ENCODE measurements at regions not wholly inside any gene's neighbourhood (a gene's known extent, or its start where the extent isn't known, plus 50 kb on each side); places are given as distances from the start of the nearest gene placed in this dataset.

DNA sequence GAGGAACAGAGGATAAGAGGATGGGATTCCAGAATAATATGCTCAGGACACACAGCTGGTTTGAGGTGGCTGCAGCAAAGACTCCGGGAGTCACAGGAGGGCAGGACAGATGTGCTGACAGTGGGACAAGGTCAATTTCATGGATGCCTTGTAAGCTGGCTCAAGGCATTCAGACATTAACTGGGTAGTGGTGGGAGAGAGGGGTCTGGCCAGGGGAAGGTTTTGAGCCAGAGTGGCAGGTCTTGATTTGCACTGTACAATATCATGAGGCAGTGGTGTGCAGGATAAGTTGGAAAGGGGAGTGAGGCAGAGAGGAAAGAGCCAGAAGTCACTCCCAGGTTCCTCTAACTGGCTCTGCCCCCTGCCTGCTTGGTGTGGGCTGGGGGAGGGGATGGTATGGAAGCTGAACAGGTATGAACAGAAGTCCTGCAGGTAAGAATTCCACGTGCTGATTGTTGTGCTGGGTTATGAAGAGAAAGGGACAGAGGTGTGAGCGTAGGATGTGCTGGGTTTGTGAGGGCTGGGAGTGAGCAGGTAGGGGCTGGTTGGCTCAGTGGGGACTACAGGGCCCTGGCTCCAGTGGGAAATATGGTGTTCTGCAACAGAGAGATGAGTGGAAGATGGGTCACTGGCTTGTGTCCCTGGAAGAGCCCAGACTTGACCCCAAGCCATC, 141.7 kb upstream of the COPS8 start:
- Histone ChIP-seq H3K36me3 (ENCODE audit: low read depth) (no peaks in the 10 kb centered on the region), H3K4me3 (no peak overlapping the region), H3K4me1 (ENCODE audit: low read depth) (no peaks in the 10 kb centered on the region), H3K9me3 (no peaks in the 10 kb centered on the region)
- DNase-seq (no peak), ATAC-seq (no peak)
- TF ChIP-seq, protein P1, sequence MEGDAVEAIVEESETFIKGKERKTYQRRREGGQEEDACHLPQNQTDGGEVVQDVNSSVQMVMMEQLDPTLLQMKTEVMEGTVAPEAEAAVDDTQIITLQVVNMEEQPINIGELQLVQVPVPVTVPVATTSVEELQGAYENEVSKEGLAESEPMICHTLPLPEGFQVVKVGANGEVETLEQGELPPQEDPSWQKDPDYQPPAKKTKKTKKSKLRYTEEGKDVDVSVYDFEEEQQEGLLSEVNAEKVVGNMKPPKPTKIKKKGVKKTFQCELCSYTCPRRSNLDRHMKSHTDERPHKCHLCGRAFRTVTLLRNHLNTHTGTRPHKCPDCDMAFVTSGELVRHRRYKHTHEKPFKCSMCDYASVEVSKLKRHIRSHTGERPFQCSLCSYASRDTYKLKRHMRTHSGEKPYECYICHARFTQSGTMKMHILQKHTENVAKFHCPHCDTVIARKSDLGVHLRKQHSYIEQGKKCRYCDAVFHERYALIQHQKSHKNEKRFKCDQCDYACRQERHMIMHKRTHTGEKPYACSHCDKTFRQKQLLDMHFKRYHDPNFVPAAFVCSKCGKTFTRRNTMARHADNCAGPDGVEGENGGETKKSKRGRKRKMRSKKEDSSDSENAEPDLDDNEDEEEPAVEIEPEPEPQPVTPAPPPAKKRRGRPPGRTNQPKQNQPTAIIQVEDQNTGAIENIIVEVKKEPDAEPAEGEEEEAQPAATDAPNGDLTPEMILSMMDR (IDR thresholded peaks at IDR 0.05) = no peak
- intact Hi-C loops (cut with DNase I, micrococcal nuclease) = no loop called here

DNA sequence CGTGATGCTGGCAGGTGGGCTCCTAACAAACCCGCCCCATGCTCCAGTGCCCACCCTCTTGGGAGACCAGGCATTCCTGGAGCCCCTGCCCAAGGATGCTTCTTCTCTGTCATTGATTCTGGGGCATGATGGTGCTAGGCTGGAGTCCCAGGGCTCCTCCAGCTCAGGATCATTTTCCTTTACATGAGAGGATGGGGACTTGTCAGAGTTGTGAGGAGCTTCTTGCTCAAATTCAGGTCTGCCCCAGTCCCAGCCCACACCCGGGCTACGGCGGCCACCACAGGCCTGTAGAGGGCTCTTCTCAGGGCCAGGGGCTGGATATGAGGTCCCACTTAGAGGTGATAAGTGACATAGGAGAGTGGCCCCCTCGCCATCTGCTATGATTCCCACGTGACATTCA, 141.1 kb upstream of the COPS8 start:
- Histone ChIP-seq H3K4me3 (no peak overlapping the region), H3K36me3 (ENCODE audit: low read depth) (no peaks in the 10 kb centered on the region), H3K4me1 (ENCODE audit: low read depth) (no peaks in the 10 kb centered on the region), H3K9me3 (no peaks in the 10 kb centered on the region)
- no peak for DNase-seq
- TF ChIP-seq, protein P1 (IDR thresholded peaks at IDR 0.05) = no peak
- intact Hi-C loops (cut with DNase I, micrococcal nuclease) = no loop called here
- no peak for ATAC-seq

DNA sequence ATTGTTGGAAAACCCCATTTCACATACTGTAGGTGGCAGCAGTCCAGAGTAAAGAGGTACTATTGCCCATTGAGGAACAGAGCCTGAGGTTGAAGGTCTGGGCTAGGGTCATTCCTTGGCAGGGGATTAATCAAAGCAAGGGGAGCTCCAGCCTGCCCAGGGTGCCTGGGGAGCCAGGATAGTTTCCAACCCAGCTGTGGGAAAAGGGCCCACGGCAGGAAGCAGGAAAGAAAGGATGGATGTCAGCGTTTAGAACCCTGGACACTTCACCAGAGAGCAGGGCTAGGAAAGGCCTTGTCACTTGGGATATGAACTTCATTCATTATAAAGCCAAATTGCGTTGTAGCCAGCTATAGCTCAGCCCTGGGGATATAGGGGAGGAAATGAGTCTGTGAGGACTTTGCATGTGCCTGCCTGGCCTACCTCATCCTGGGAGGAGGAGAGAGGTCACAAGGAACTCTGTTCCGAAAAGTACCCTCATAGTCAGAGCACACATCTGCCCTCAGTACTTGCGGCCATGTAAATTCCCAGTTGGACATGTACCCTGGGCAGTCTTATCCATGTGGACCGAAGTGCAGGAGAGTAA, 140.2 kb upstream of the COPS8 start:
- no peak for ATAC-seq
- intact Hi-C loops (cut with DNase I, micrococcal nuclease) = no loop called here
- Histone ChIP-seq H3K4me1 (ENCODE audit: low read depth) (no peaks in the 10 kb centered on the region), H3K4me3 (no peak overlapping the region), H3K9me3 (no peaks in the 10 kb centered on the region), H3K36me3 (ENCODE audit: low read depth) (no peaks in the 10 kb centered on the region)
- no peak for DNase-seq
- TF ChIP-seq, protein P1 (IDR thresholded peaks at IDR 0.05) = no peak

GRCh38 chr2:236946871-236947270, 138.8 kb upstream of the COPS8 start:
- ATAC-seq (no peak), DNase-seq (no peak)
- no peaks in the 10 kb centered on the region for H3K4me1 ChIP-seq (ENCODE audit: low read depth)
- H3K36me3 ChIP-seq (ENCODE audit: low read depth) = no peaks in the 10 kb centered on the region
- intact Hi-C loops (cut with DNase I, micrococcal nuclease) = no loop called here
- TF ChIP-seq, protein P1 (IDR thresholded peaks at IDR 0.05) = no peak
- no peak overlapping the region for H3K4me3 ChIP-seq
- peaks cover 1% of the 10 kb centered on the region for H3K9me3 ChIP-seq

- Histone ChIP-seq H3K4me1 (ENCODE audit: low read depth) (no peaks in the 10 kb centered on the region), H3K4me3 (no peak overlapping the region), H3K9me3 (peaks cover 3% of the 10 kb centered on the region), H3K36me3 (ENCODE audit: low read depth) (no peaks in the 10 kb centered on the region)
- intact Hi-C loops (cut with DNase I, micrococcal nuclease) = no loop called here
- TF ChIP-seq, protein P1 (IDR thresholded peaks at IDR 0.05) = no peak
- ATAC-seq (no peak), DNase-seq (no peak)
Measured at GRCh38 chr2:236947294-236947693, 138.4 kb upstream of the COPS8 start.

Measured in mucosa of descending colon (tissue), 3 donors.